SU-DHL-6 (cell line): ENCODE measurements at regions not wholly inside any gene's neighbourhood (a gene's known extent, or its start where the extent isn't known, plus 50 kb on each side); places are given as distances from the start of the nearest gene placed in this dataset.

ENCODE experiments used
- CTCF ChIP-seq: fragments of 200-600 bp; sonication (generic); IDR thresholded peaks from one replicate; pipeline ENCODE4 v1.5.1; 2017; ENCODE audit warnings: antibody characterized with exemption, mild to moderate bottlenecking, low read length, moderate library complexity; ENCODE audit not compliant: insufficient read depth, poor library complexity, severe bottlenecking
- EZH2phosphoT487 ChIP-seq: fragments of 200-600 bp; sonication (generic), shearing (Covaris generic); conservative IDR thresholded peaks from 2 replicates; pipeline ENCODE4 v1.6.1; 2018; ENCODE audit warnings: mild to moderate bottlenecking, antibody characterized with exemption, low read length, moderate library complexity, mixed read lengths

- no peak for TF ChIP-seq CTCF
- no peak for TF ChIP-seq EZH2phosphoT487
These were observed 323.3 kb upstream of the ZMIZ1 start for GRCh38 chr10:78745441-78745840.
